Adrenal gland (tissue), 9 donors: ENCODE measurements at regions not wholly inside any gene's neighbourhood (a gene's known extent, or its start where the extent isn't known, plus 50 kb on each side); places are given as distances from the start of the nearest gene placed in this dataset.
"Not testable (repeated sequence)": the region's sequence is repeated elsewhere in the genome, so short reads cannot be mapped to it uniquely, and the experiment has no call there.

Experiments
- DNase-seq, 7 donors: peaks; one replicate each; pipeline ENCODE4 v3.0.0-alpha.2; 2019 to 2020
- H3K27ac ChIP-seq, 5 donors: fragments of 200-600 bp; sonication (generic) in 4 of 5; 1 replicate in 3 of 5; 2 replicates in 2 of 5; pipeline versions ENCODE4 v1.5.1 to v1.8.0; 2016 to 2020; ENCODE audit warnings: mild to moderate bottlenecking in 1 of 5
- H3K27me3 ChIP-seq: fragments of 200-600 bp; 2 replicates; pipeline ENCODE4 v1.8.0; 2021
- H3K36me3 ChIP-seq, 2 donors: fragments of 200-600 bp; replicated peaks in 1 of 2; 1 replicate in 1 of 2; 2 replicates in 1 of 2; pipeline versions ENCODE4 v1.5.1 to v1.8.0; 2018 to 2022
- H3K4me1 ChIP-seq, 2 donors: fragments of 200-600 bp; replicated peaks in 1 of 2; 1 replicate in 1 of 2; 2 replicates in 1 of 2; pipeline versions ENCODE4 v1.5.1 to v1.8.0; 2018 to 2021
- H3K4me3 ChIP-seq, 4 donors: fragments of 200-600 bp; sonication (generic) in 3 of 4; one replicate each; pipeline ENCODE4 v1.5.1; 2016 to 2018
- H3K9me3 ChIP-seq, 3 donors: fragments of 200-600 bp; sonication (generic) in 1 of 3; replicated peaks in 1 of 3; 1 replicate in 2 of 3; 2 replicates in 1 of 3; pipeline versions ENCODE4 v1.5.1 to v1.8.0; 2016 to 2021
- CTCF ChIP-seq, 6 experiments: fragments of 450-650 bp in 4 of 6; fragments of 200-600 bp in 2 of 6; sonication (generic) in 1 of 6; IDR thresholded peaks; 1 replicate in 5 of 6; 2 replicates in 1 of 6; pipeline versions ENCODE4 v1.5.1 to v1.8.0; 2016 to 2021; ENCODE audit warnings: antibody characterized with exemption in 6 of 6, mild to moderate bottlenecking in 2 of 6, moderate library complexity in 1 of 6
- POLR2A ChIP-seq, 2 donors: fragments of 450-650 bp; IDR thresholded peaks; one replicate each; pipeline ENCODE4 v1.6.1; 2017; ENCODE audit warnings: antibody characterized with exemption in 2 of 2, mild to moderate bottlenecking in 2 of 2, moderate library complexity in 1 of 2
- WGBS, 4 donors: extraction: QIAGEN DNeasy Blood & Tissue Kit in 2 of 4; methylation state at CpG; one replicate each; pipeline versions ENCODE4 v1.1.5 to v1.1.7; 2013 to 2017; 5-methylcytosine and 5-hydroxymethylcytosine counted together
- intact Hi-C, 2 donors: fragments of 100-400 bp; cut with DNase I; formaldehyde crosslinking; loops; one replicate each; pipeline versions ENCODE4 v1.14.1 to v1.15.0; 2022 to 2023
- donor health status: healthy with polysubstance abuse.
- donor health status: Bipolar disorder and iron deficiency.
- donor health status: DM: yes; HTN: yes; CAD: no.
- donor health status: DM: no; HTN: no; CAD: no.
- donor health status: DM: no; HTN: no; CAD: no.

- Histone ChIP-seq H3K9me3 (no peaks in the 10 kb centered on the region), H3K27ac (no peak overlapping the region), H3K4me1 (no peaks in the 10 kb centered on the region), H3K27me3 (no peaks in the 10 kb centered on the region), H3K4me3 (no peak overlapping the region), H3K36me3 (no peaks in the 10 kb centered on the region)
- TF ChIP-seq POLR2A (IDR thresholded peaks at IDR 0.05) = no peak
- TF ChIP-seq CTCF (IDR thresholded peaks at IDR 0.05) = no peak
- intact Hi-C loops = no loop called here
- no peak for DNase-seq
- 89 to 93% (median 91%) methylated on average over 11 of the region's 11 CpGs for WGBS, 4 donors
Measured at GRCh38 chr6:168238159-168238909, 81.2 kb downstream of the DACT2 start.

- intact Hi-C loops, H3K36me3 ChIP-seq, H3K9me3 ChIP-seq, H3K4me1 ChIP-seq, H3K4me3 ChIP-seq, DNase-seq, H3K27ac ChIP-seq, H3K27me3 ChIP-seq: not testable (repeated sequence)
- WGBS, 4 donors = 50 to 91% (median 83%) methylated on average over 2 to 7 of the region's 7 CpGs
Measured at GRCh38 chr6:168233875-168234213, 85.7 kb downstream of the DACT2 start.

- no peak for DNase-seq
- intact Hi-C loops = no loop called here
- no peak overlapping the region for H3K4me3 ChIP-seq
- peaks cover 5% of the 10 kb centered on the region for H3K27me3 ChIP-seq
- 82 to 88% (median 83%) methylated on average over 27 to 28 of the region's 28 CpGs for WGBS, 4 donors
- no peaks in the 10 kb centered on the region for H3K4me1 ChIP-seq
- H3K9me3 ChIP-seq = no peaks in the 10 kb centered on the region
- TF ChIP-seq CTCF (IDR thresholded peaks at IDR 0.05) (no peak), POLR2A (IDR thresholded peaks at IDR 0.05) (no peak)
- H3K36me3 ChIP-seq = no peaks in the 10 kb centered on the region
- no peak overlapping the region for H3K27ac ChIP-seq
Measured at GRCh38 chr6:168232989-168233874, 86.3 kb downstream of the DACT2 start.

- 36 to 38% (median 37%) methylated on average over 11 of the region's 11 CpGs for WGBS, 4 donors
- no peaks in the 10 kb centered on the region for H3K4me1 ChIP-seq
Measured at GRCh38 chr6:168232528-168232927, 87.0 kb downstream of the DACT2 start.

More at GRCh38 chr6:168232528-168232927, 87.0 kb downstream of the DACT2 start:
- no peak overlapping the region for H3K27ac ChIP-seq
- H3K27me3 ChIP-seq = peaks cover 5% of the 10 kb centered on the region
- no peak overlapping the region for H3K4me3 ChIP-seq
- TF ChIP-seq POLR2A (IDR thresholded peaks at IDR 0.05) (no peak), CTCF (IDR thresholded peaks at IDR 0.05) (no peak)
- intact Hi-C loops = no loop called here
- no peak for DNase-seq
- no peaks in the 10 kb centered on the region for H3K9me3 ChIP-seq
- no peaks in the 10 kb centered on the region for H3K36me3 ChIP-seq
